H9 (cell line): ENCODE measurements at regions not wholly inside any gene's neighbourhood (a gene's known extent, or its start where the extent isn't known, plus 50 kb on each side); places are given as distances from the start of the nearest gene placed in this dataset.

ENCODE experiments used
- DNase-seq: peaks from one replicate; pipeline ENCODE4 v3.0.0-alpha.2; 2017
- H2AFZ ChIP-seq: one replicate; pipeline ENCODE4 v1.6.1; 2013; ENCODE audit warnings: mild to moderate bottlenecking, low read length, control low read depth, moderate library complexity
- H2AK5ac ChIP-seq: 2 replicates; pipeline ENCODE4 v1.6.1; 2013; ENCODE audit warnings: low read length, control low read depth, mixed read lengths; ENCODE audit not compliant: insufficient read length
- H2BK120ac ChIP-seq: one replicate; pipeline ENCODE4 v1.6.1; 2013; ENCODE audit warnings: low read depth, mild to moderate bottlenecking, low read length, control low read depth, inconsistent platforms; ENCODE audit not compliant: poor library complexity, severe bottlenecking
- H2BK12ac ChIP-seq: 2 replicates; pipeline ENCODE4 v1.6.1; 2013; ENCODE audit warnings: low read length, control low read depth, mixed read lengths, low read depth; ENCODE audit not compliant: insufficient read length
- H2BK15ac ChIP-seq: 2 replicates; pipeline ENCODE4 v1.6.1; 2013; ENCODE audit warnings: low read depth, low read length, control low read depth
- H2BK20ac ChIP-seq: one replicate; pipeline ENCODE4 v1.6.1; 2013; ENCODE audit warnings: low read depth, mild to moderate bottlenecking, low read length, control low read depth, inconsistent platforms; ENCODE audit not compliant: poor library complexity, severe bottlenecking
- H2BK5ac ChIP-seq: 2 replicates; pipeline ENCODE4 v1.6.1; 2013; ENCODE audit warnings: low read length, control low read depth, mixed read lengths; ENCODE audit not compliant: insufficient read length
- H3K14ac ChIP-seq: 2 replicates; pipeline ENCODE4 v1.6.1; 2013; ENCODE audit warnings: low read length, control low read depth; ENCODE audit not compliant: insufficient read depth
- H3K18ac ChIP-seq: 2 replicates; pipeline ENCODE4 v1.6.1; 2013; ENCODE audit warnings: low read depth, mild to moderate bottlenecking, mixed read lengths, low read length, control low read depth; ENCODE audit not compliant: insufficient read length
- H3K23ac ChIP-seq: 2 replicates; pipeline ENCODE4 v1.6.1; 2013; ENCODE audit warnings: low read length, control low read depth, mixed read lengths, low read depth; ENCODE audit not compliant: insufficient read length
- H3K23me2 ChIP-seq: 2 replicates; pipeline ENCODE4 v1.6.1; 2013; ENCODE audit warnings: low read depth, mild to moderate bottlenecking, mixed read lengths, low read length, control low read depth; ENCODE audit not compliant: insufficient read length, poor library complexity, severe bottlenecking
- H3K27ac ChIP-seq: 2 replicates; pipeline ENCODE4 v1.5.1; 2013; ENCODE audit warnings: low read length, control low read depth, mixed read lengths, low read depth; ENCODE audit not compliant: insufficient read length
- H3K27me3 ChIP-seq: 2 replicates; pipeline ENCODE4 v1.6.1; 2013; ENCODE audit warnings: low read length, control low read depth, inconsistent platforms; ENCODE audit not compliant: insufficient read depth
- H3K4ac ChIP-seq: 2 replicates; pipeline ENCODE4 v1.6.1; 2013; ENCODE audit warnings: low read depth, mild to moderate bottlenecking, control low read depth, inconsistent platforms, low read length, moderate library complexity
- H3K4me1 ChIP-seq: 2 replicates; pipeline ENCODE4 v1.6.1; 2013; ENCODE audit warnings: low read length, control low read depth, inconsistent platforms; ENCODE audit not compliant: insufficient read depth
- H3K4me2 ChIP-seq: 2 replicates; pipeline ENCODE4 v1.6.1; 2013; ENCODE audit warnings: low read length, control low read depth, mixed read lengths; ENCODE audit not compliant: insufficient read length, insufficient read depth
- H3K56ac ChIP-seq: 2 replicates; pipeline ENCODE4 v1.6.1; 2013; ENCODE audit warnings: low read depth, mild to moderate bottlenecking, mixed read lengths, low read length, control low read depth; ENCODE audit not compliant: insufficient read length
- H3K79me1 ChIP-seq: 2 replicates; pipeline ENCODE4 v1.6.1; 2013; ENCODE audit warnings: low read depth, mild to moderate bottlenecking, moderate library complexity, low read length, control low read depth, inconsistent platforms; ENCODE audit not compliant: insufficient read depth, poor library complexity, severe bottlenecking
- H3K79me2 ChIP-seq: 2 replicates; pipeline ENCODE4 v1.6.1; 2013; ENCODE audit warnings: low read length, control low read depth, inconsistent platforms; ENCODE audit not compliant: insufficient read depth
- H3K9ac ChIP-seq: 2 replicates; pipeline ENCODE4 v1.6.1; 2013; ENCODE audit warnings: low read length, control low read depth, mixed read lengths; ENCODE audit not compliant: insufficient read length; ENCODE audit errors: extremely low read depth
- H3K9me3 ChIP-seq: one replicate; pipeline ENCODE4 v1.6.1; 2013; ENCODE audit warnings: low read depth, low read length, inconsistent platforms; ENCODE audit not compliant: control insufficient read depth
- H3T11ph ChIP-seq: one replicate; pipeline ENCODE4 v1.6.1; 2013; ENCODE audit warnings: mild to moderate bottlenecking, low read length, control low read depth, inconsistent platforms
- H4K20me1 ChIP-seq: one replicate; pipeline ENCODE4 v1.6.1; 2013; ENCODE audit not compliant: control insufficient read depth, insufficient read length, insufficient read depth
- H4K5ac ChIP-seq: 2 replicates; pipeline ENCODE4 v1.6.1; 2013; ENCODE audit warnings: low read depth, mild to moderate bottlenecking, mixed read lengths, low read length, control low read depth; ENCODE audit not compliant: insufficient read length
- H4K8ac ChIP-seq: replicated peaks from 2 replicates; pipeline ENCODE4 v1.6.1; 2013; ENCODE audit warnings: low read length, control low read depth, mixed read lengths, low read depth; ENCODE audit not compliant: insufficient read length
- H4K91ac ChIP-seq: 2 replicates; pipeline ENCODE4 v1.6.1; 2013; ENCODE audit warnings: low read depth, mild to moderate bottlenecking, moderate library complexity, mixed read lengths, low read length, control low read depth; ENCODE audit not compliant: insufficient read length
- H3K27ac Mint-ChIP-seq, 3 experiments: 2 replicates in 2 of 3; 3 replicates in 1 of 3; pipeline ENCODE4 v1.8.0; 2020 to 2021; ENCODE audit warnings: mixed read lengths in 3 of 3, mild to moderate bottlenecking in 1 of 3, moderate library complexity in 1 of 3
- H3K27me3 Mint-ChIP-seq: 2 replicates; pipeline ENCODE4 v1.8.0; 2021; ENCODE audit warnings: low read depth, mild to moderate bottlenecking, moderate library complexity, mixed read lengths
- H3K36me3 Mint-ChIP-seq, 3 experiments: 2 replicates in 2 of 3; 3 replicates in 1 of 3; pipeline ENCODE4 v1.8.0; 2020 to 2021; ENCODE audit warnings: low read depth in 3 of 3, mixed read lengths in 3 of 3; ENCODE audit not compliant: insufficient read depth in 1 of 3
- H3K4me1 Mint-ChIP-seq, 2 experiments: 2 replicates each; pipeline ENCODE4 v1.8.0; 2020; ENCODE audit warnings: mixed read lengths in 2 of 2
- H3K4me3 Mint-ChIP-seq, 2 experiments: 2 replicates in 1 of 2; 3 replicates in 1 of 2; pipeline ENCODE4 v1.8.0; 2020 to 2021; ENCODE audit warnings: mild to moderate bottlenecking in 2 of 2, mixed read lengths in 2 of 2, moderate library complexity in 1 of 2
- H3K9me3 Mint-ChIP-seq, 2 experiments: 2 replicates in 1 of 2; 3 replicates in 1 of 2; pipeline ENCODE4 v1.8.0; 2020; ENCODE audit warnings: mild to moderate bottlenecking in 2 of 2, mixed read lengths in 2 of 2, moderate library complexity in 1 of 2
- whole genome bisulfite sequencing: extraction: QIAGEN DNeasy Blood & Tissue Kit; methylation state at CpG from one replicate; pipeline ENCODE4 v1.1.7; 2013; ENCODE audit warnings: missing lambda C conversion rate, low lambda C conversion rate, mixed read lengths; ENCODE audit not compliant: insufficient read length; ENCODE audit errors: extremely low coverage; 5-methylcytosine and 5-hydroxymethylcytosine counted together
- TF ChIP-seq, protein P1 (sequence below): fragments of 200-600 bp; sonication (generic); conservative IDR thresholded peaks from 3 replicates; pipeline ENCODE4 v1.8.0; 2021; ENCODE audit warnings: antibody characterized with exemption, mild to moderate bottlenecking

GRCh38 chr4:126209147-126209546 lies 894.4 kb downstream of the FAT4 start:
- no peak overlapping the region for H3K4ac ChIP-seq
- H4K5ac ChIP-seq: no peak overlapping the region
- H3K27ac ChIP-seq: no peak overlapping the region
- H2BK20ac ChIP-seq: no peak overlapping the region
- Mint-ChIP-seq H3K4me1 (no peaks in the 10 kb centered on the region), H3K36me3 (peaks cover 0 to 5% (median 0%) of the 10 kb centered on the region in 3 experiments; a peak in 1 of 7 replicates), H3K27ac (no peak overlapping the region), H3K27me3 (no peaks in the 10 kb centered on the region), H3K4me3 (no peak overlapping the region), H3K9me3 (peaks cover 6 to 9% of the 10 kb centered on the region in 2 experiments)
- no peaks in the 10 kb centered on the region for H3K79me1 ChIP-seq
- H3K18ac ChIP-seq: no peak overlapping the region
- no peaks in the 10 kb centered on the region for H3K79me2 ChIP-seq
- H3K4me1 ChIP-seq: no peaks in the 10 kb centered on the region
- H4K91ac ChIP-seq: no peak overlapping the region
- TF ChIP-seq, protein P1, sequence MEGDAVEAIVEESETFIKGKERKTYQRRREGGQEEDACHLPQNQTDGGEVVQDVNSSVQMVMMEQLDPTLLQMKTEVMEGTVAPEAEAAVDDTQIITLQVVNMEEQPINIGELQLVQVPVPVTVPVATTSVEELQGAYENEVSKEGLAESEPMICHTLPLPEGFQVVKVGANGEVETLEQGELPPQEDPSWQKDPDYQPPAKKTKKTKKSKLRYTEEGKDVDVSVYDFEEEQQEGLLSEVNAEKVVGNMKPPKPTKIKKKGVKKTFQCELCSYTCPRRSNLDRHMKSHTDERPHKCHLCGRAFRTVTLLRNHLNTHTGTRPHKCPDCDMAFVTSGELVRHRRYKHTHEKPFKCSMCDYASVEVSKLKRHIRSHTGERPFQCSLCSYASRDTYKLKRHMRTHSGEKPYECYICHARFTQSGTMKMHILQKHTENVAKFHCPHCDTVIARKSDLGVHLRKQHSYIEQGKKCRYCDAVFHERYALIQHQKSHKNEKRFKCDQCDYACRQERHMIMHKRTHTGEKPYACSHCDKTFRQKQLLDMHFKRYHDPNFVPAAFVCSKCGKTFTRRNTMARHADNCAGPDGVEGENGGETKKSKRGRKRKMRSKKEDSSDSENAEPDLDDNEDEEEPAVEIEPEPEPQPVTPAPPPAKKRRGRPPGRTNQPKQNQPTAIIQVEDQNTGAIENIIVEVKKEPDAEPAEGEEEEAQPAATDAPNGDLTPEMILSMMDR: no peak
- no peak overlapping the region for H2BK5ac ChIP-seq
- H3K56ac ChIP-seq: no peak overlapping the region
- H3K9me3 ChIP-seq: no peaks in the 10 kb centered on the region
- H3K23me2 ChIP-seq: no peaks in the 10 kb centered on the region
- no peak overlapping the region for H3K4me2 ChIP-seq
- H2BK15ac ChIP-seq: no peak overlapping the region
- H2AFZ ChIP-seq: no peak overlapping the region
- H3K23ac ChIP-seq: no peak overlapping the region
- no CpG with 5 or more reads among the region's 3 CpGs for WGBS
- no peak overlapping the region for H4K8ac ChIP-seq
- H2BK12ac ChIP-seq: no peak overlapping the region
- no peak overlapping the region for H3K9ac ChIP-seq
- H2BK120ac ChIP-seq: no peak overlapping the region
- H2AK5ac ChIP-seq: no peak overlapping the region
- no peak overlapping the region for H3T11ph ChIP-seq
- H3K14ac ChIP-seq: no peak overlapping the region
- no peaks in the 10 kb centered on the region for H3K27me3 ChIP-seq
- H4K20me1 ChIP-seq: no peaks in the 10 kb centered on the region
- DNase-seq: no peak
